Osteocyte (in vitro differentiated cells): ENCODE measurements at regions not wholly inside any gene's neighbourhood (a gene's known extent, or its start where the extent isn't known, plus 50 kb on each side); places are given as distances from the start of the nearest gene placed in this dataset.

Source experiments
- DNase-seq: peaks from one replicate; pipeline ENCODE4 v3.0.0; 2021; ENCODE audit warnings: mixed read lengths; ENCODE audit not compliant: unreplicated experiment; ENCODE audit errors: extremely low spot score
- H3K27ac Mint-ChIP-seq: one replicate; pipeline ENCODE4 v1.8.0; 2021; ENCODE audit warnings: mild to moderate bottlenecking, mixed read lengths; ENCODE audit not compliant: unreplicated experiment
- H3K27me3 Mint-ChIP-seq: one replicate; pipeline ENCODE4 v1.8.0; 2021; ENCODE audit warnings: mixed read lengths; ENCODE audit not compliant: unreplicated experiment
- H3K36me3 Mint-ChIP-seq: one replicate; pipeline ENCODE4 v1.8.0; 2021; ENCODE audit warnings: mixed read lengths; ENCODE audit not compliant: unreplicated experiment
- H3K4me1 Mint-ChIP-seq: one replicate; pipeline ENCODE4 v1.8.0; 2021; ENCODE audit warnings: mixed read lengths; ENCODE audit not compliant: unreplicated experiment
- H3K4me3 Mint-ChIP-seq: one replicate; pipeline ENCODE4 v1.8.0; 2021; ENCODE audit warnings: mild to moderate bottlenecking, moderate library complexity, mixed read lengths; ENCODE audit not compliant: unreplicated experiment
- H3K9me3 Mint-ChIP-seq: one replicate; pipeline ENCODE4 v1.8.0; 2021; ENCODE audit warnings: mixed read lengths; ENCODE audit not compliant: unreplicated experiment
- CTCF ChIP-seq: fragments of 200-600 bp; sonication (generic); IDR thresholded peaks from 2 replicates; pipeline ENCODE4 v1.5.0; 2021; ENCODE audit warnings: antibody characterized with exemption, mild to moderate bottlenecking, moderate library complexity

- Mint-ChIP-seq H3K27ac (no peak overlapping the region), H3K36me3 (no peaks in the 10 kb centered on the region), H3K27me3 (peaks cover 20% of the 10 kb centered on the region), H3K4me1 (no peaks in the 10 kb centered on the region), H3K4me3 (no peak overlapping the region), H3K9me3 (no peaks in the 10 kb centered on the region)
- TF ChIP-seq CTCF, result no peak
- DNase-seq, result no peak
Measured at GRCh38 chr1:99180915-99181314, 83.4 kb upstream of the PLPPR4 start.

- no peak overlapping the region for H3K27ac Mint-ChIP-seq
- H3K27me3 Mint-ChIP-seq, result peaks cover 15% of the 10 kb centered on the region
- H3K4me3 Mint-ChIP-seq, result no peak overlapping the region
- TF ChIP-seq CTCF, result no peak
- no peaks in the 10 kb centered on the region for H3K36me3 Mint-ChIP-seq
- no peak for DNase-seq
- H3K4me1 Mint-ChIP-seq, result no peaks in the 10 kb centered on the region
- no peaks in the 10 kb centered on the region for H3K9me3 Mint-ChIP-seq
Measured at GRCh38 chr1:99181892-99182291, 82.4 kb upstream of the PLPPR4 start.

- Mint-ChIP-seq H3K4me3 (no peak overlapping the region), H3K36me3 (no peaks in the 10 kb centered on the region), H3K4me1 (no peaks in the 10 kb centered on the region), H3K9me3 (no peaks in the 10 kb centered on the region), H3K27ac (no peak overlapping the region), H3K27me3 (peaks cover 9% of the 10 kb centered on the region)
- no peak for TF ChIP-seq CTCF
- DNase-seq, result no peak
Measured at GRCh38 chr1:99185196-99185595, 79.1 kb upstream of the PLPPR4 start.

GRCh38 chr1:99193431-99193830 is 70.9 kb upstream of the PLPPR4 start:
- Mint-ChIP-seq H3K27ac (no peak overlapping the region), H3K27me3 (peaks cover 20% of the 10 kb centered on the region), H3K4me3 (no peak overlapping the region), H3K36me3 (no peaks in the 10 kb centered on the region), H3K4me1 (no peaks in the 10 kb centered on the region), H3K9me3 (no peaks in the 10 kb centered on the region)
- no peak for TF ChIP-seq CTCF
- no peak for DNase-seq

- H3K9me3 Mint-ChIP-seq, result no peaks in the 10 kb centered on the region
- TF ChIP-seq CTCF, result no peak
- H3K4me3 Mint-ChIP-seq, result no peak overlapping the region
- DNase-seq, result no peak
- H3K4me1 Mint-ChIP-seq, result no peaks in the 10 kb centered on the region
- H3K27ac Mint-ChIP-seq, result no peak overlapping the region
- no peaks in the 10 kb centered on the region for H3K36me3 Mint-ChIP-seq
- H3K27me3 Mint-ChIP-seq, result peaks cover 6% of the 10 kb centered on the region
Measured at GRCh38 chr1:99198393-99198792, 65.9 kb upstream of the PLPPR4 start.
